Activated T-helper 1 cell treated with Interleukin-2 at 50 U/mL for 16 hours (primary cell): ENCODE measurements at regions not wholly inside any gene's neighbourhood (a gene's known extent, or its start where the extent isn't known, plus 50 kb on each side); places are given as distances from the start of the nearest gene placed in this dataset.

Experiments used
- DNase-seq: peaks from one replicate; pipeline ENCODE4 v3.0.0-alpha.2; 2020; ENCODE audit warnings: low read depth

- DNase-seq = no peak
These were observed 200.7 kb downstream of the RAMP3 start for GRCh38 chr7:45358287-45358686.

GRCh38 chr7:45359250-45359649, 201.7 kb downstream of the RAMP3 start:
- DNase-seq = no peak

- no peak for DNase-seq
These were observed 202.2 kb downstream of the RAMP3 start for GRCh38 chr7:45359776-45360175.

GRCh38 chr7:45363669-45364068, 206.1 kb downstream of the RAMP3 start:
- no peak for DNase-seq

- no peak for DNase-seq
These were observed 207.8 kb downstream of the RAMP3 start for GRCh38 chr7:45365341-45365740.

- no peak for DNase-seq
These were observed 207.7 kb upstream of the ADCY1 start for GRCh38 chr7:45366475-45366874.

GRCh38 chr7:45367026-45367425, 207.1 kb upstream of the ADCY1 start:
- no peak for DNase-seq

- no peak for DNase-seq
These were observed 205.9 kb upstream of the ADCY1 start for GRCh38 chr7:45368129-45368807.

- DNase-seq = no peak
These were observed 189.7 kb upstream of the ADCY1 start for GRCh38 chr7:45384499-45384898.

- DNase-seq = no peak
These were observed 186.3 kb upstream of the ADCY1 start for GRCh38 chr7:45387837-45388236.

GRCh38 chr7:45389073-45389872, 184.9 kb upstream of the ADCY1 start:
- DNase-seq = no peak

GRCh38 chr7:45390180-45390579, 184.0 kb upstream of the ADCY1 start:
- DNase-seq = no peak

GRCh38 chr7:45390731-45391130, 183.4 kb upstream of the ADCY1 start:
- DNase-seq = no peak

- no peak for DNase-seq
These were observed 182.3 kb upstream of the ADCY1 start for GRCh38 chr7:45391618-45392451.

GRCh38 chr7:45394117-45394708, 180.0 kb upstream of the ADCY1 start:
- DNase-seq = no peak

GRCh38 chr7:45399069-45399468, 175.1 kb upstream of the ADCY1 start:
- no peak for DNase-seq

GRCh38 chr7:45400680-45401079, 173.5 kb upstream of the ADCY1 start:
- DNase-seq = no peak

- DNase-seq = no peak
These were observed 173.0 kb upstream of the ADCY1 start for GRCh38 chr7:45401155-45401554.

GRCh38 chr7:45401851-45402250, 172.3 kb upstream of the ADCY1 start:
- no peak for DNase-seq

- DNase-seq = no peak
These were observed 171.5 kb upstream of the ADCY1 start for GRCh38 chr7:45402480-45403218.

GRCh38 chr7:45404622-45405021, 169.5 kb upstream of the ADCY1 start:
- no peak for DNase-seq
